Stimulated activated CD4-positive, alpha-beta T cell treated with anti-CD3 and anti-CD28 coated beads, Interleukin-4, amount 100 ng/mL, for 4 hours (primary cell): ENCODE measurements at regions not wholly inside any gene's neighbourhood (a gene's known extent, or its start where the extent isn't known, plus 50 kb on each side); places are given as distances from the start of the nearest gene placed in this dataset.
"Not testable (repeated sequence)": the region's sequence is repeated elsewhere in the genome, so short reads cannot be mapped to it uniquely, and the experiment has no call there.

ENCODE experiments used
- DNase-seq, 2 experiments: peaks; one replicate each; pipeline ENCODE4 v3.0.0-alpha.2; 2020

GRCh38 chr2:180591947-180592346 lies 388.5 kb upstream of the UBE2E3 start:
- no peak for DNase-seq

DNA sequence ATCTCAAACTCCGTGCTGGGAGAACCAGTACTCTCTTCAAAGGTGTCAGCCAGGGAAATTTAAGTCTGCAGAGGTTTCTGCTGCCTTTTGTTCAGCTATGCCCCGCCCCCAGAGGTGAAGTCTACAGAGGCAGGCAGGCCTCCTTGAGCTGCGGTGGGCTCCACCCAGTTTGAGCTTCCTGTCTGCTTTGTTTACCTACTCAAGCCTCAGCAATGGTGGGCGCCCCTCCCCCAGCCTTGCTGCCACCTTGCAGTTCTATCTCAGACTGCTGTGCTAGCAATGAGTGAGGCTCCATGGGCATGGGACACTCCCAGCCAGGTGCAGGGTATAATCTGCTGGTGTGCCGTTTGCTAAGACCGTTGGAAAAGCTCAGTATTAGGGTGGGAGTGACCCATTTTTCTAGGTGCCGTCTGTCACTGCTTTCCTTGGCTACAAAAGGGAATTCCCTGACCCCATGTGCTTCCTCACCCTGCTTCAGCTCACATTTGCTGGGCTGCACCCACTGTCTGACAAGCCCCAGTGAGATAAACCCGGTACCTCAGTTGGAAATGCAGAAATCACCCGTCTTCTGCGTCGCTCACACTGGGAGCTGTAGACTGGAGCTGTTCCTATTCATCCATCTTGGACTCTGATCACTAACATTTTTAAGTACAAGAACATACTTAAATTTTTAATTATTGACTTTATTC lies 389.2 kb upstream of the UBE2E3 start:
- not testable (repeated sequence) for DNase-seq

GRCh38 chr2:180583441-180584140 lies 396.8 kb upstream of the UBE2E3 start:
- DNase-seq: no peak

- DNase-seq: no peak
Measured at GRCh38 chr2:180579388-180579787, 401.0 kb upstream of the UBE2E3 start.

GRCh38 chr2:180578441-180578840 lies 402.0 kb upstream of the UBE2E3 start:
- DNase-seq: no peak

DNA sequence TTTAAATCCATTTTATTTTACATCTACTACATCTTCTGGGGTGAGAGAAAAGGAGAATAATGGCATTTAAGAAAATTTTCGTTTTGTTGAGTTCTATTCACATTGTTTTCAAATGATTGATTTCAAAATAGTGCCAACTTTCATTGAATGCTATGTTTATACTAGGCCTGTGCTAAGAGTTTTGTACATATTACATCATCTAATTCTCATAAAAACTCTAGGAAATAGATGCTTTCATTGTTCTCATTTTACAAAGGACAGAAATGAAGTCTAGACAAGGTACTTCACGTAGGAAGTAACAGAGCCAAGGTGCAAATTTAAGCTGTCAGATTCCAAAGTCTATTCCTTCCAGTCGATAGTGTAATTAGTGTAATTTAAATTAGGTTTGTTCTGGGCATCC lies 402.8 kb upstream of the UBE2E3 start:
- no peak for DNase-seq

- DNase-seq: no peak
Measured at GRCh38 chr2:180573951-180574350, 406.5 kb upstream of the UBE2E3 start.

GRCh38 chr2:180572346-180572745 lies 408.1 kb upstream of the UBE2E3 start:
- DNase-seq: no peak

DNA sequence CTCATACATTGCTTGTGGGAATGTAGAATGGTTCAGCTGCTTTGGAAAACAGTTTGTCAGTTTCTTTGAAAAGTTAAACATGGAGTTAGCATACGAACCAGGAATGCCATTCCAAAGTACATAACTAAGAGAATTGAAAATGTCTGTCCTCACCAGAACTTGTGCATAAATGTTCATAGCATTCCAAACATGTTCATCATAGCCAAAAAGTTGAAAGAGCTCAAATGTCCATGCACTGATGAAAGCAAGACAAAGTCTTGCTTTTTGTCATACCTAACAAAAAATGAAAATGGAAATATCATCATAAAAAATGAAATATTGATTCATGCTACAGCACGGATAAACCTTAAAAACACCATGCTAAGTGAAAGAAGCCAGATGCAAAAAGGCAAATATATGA lies 408.8 kb upstream of the UBE2E3 start:
- DNase-seq: no peak

- DNase-seq: no peak
Measured at GRCh38 chr2:180570864-180571263, 409.5 kb upstream of the UBE2E3 start.

GRCh38 chr2:180564051-180564450 lies 416.4 kb upstream of the UBE2E3 start:
- no peak for DNase-seq

DNA sequence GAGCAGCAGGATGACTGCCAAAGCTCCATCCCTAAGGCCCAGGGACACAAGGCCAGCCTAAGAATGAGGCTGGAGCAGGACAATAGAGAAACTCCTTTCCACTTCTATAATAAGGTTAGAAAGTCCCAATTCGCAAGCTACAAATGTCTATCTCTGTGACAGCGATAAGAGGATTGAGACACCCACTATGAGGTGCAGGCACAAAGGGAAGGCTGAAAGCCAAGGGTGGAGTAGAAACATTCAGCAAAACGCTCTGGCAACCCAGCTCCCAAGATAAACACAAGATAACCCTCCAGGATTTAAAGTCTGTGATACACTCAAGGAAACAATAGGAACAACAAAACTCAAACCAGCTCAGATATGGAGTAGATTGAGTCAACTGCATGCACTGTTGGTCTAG lies 418.0 kb upstream of the UBE2E3 start:
- no peak for DNase-seq

GRCh38 chr2:180559771-180560170 lies 420.6 kb upstream of the UBE2E3 start:
- no peak for DNase-seq

- DNase-seq: no peak
Measured at GRCh38 chr2:180559038-180559437, 421.4 kb upstream of the UBE2E3 start.

DNA sequence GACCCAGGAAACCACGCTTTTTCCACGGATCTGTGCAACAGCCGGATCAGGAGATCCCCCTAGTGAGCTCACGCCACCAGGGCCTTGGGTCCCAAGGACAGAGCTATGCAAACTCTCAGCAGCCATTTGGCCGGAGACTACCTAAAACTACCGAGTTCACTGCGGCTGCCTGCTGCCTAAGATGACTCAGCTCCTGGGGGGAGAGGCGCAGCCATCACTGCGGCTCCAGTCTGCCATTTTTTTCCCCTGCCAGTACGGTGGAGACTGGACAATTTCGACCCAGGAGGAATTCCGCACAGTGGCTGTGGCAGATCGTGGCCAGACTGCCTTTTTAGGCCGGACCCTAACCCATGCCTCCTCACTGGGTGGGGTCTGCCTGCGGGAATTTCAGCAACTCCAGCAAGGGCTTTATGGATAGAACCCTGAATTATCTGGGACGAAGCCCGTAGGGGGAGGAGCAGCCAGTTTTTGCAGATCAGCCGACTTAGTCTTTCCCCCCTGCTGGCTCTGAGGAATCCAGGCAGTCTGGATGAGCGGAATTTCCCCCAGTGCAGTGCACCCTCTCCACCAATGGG lies 424.9 kb upstream of the UBE2E3 start:
- DNase-seq: no peak

GRCh38 chr2:180554330-180554729 lies 426.1 kb upstream of the UBE2E3 start:
- no peak for DNase-seq

- no peak for DNase-seq
Measured at GRCh38 chr2:180553094-180553715, 427.2 kb upstream of the UBE2E3 start.

DNA sequence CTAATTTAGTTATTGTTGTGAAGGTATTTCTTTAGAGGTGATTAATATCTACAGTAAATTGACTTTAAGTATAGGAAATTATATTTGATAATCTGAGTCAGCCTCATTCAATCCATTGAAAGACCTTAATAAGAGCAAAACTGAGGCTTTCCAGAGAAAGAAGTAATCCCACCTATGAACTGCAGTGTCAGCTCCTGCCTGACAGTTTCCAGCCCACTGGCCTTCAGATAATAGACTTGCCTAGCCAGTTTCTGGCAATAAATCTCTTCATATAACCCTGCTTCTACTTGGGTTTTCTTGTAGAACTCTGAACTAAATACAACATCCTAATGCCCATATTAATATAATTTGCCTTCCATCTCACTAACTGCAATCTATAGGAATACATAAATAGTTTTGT lies 437.9 kb upstream of the UBE2E3 start:
- DNase-seq: no peak

- DNase-seq: no peak
Measured at GRCh38 chr2:180540761-180541160, 439.6 kb upstream of the UBE2E3 start.

DNA sequence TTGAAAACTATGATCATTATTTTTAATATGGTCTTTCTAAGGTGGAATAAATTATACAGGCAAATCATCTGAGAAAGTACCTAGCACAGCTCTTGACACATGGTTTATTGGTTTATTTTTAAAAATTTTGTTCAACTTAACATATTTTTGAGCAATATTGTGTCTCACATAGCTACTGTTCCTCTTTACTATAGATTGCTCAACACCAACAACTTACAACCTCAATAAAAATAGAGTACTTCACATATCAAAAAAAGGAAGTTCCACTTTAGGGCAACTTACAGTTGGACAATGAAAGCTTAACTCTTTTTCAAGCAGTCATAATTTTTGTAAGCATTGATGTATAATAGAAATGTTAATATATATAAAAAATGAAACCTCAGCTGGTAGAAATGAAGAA lies 440.9 kb upstream of the UBE2E3 start:
- DNase-seq: no peak

GRCh38 chr2:180535289-180535688 lies 445.1 kb upstream of the UBE2E3 start:
- no peak for DNase-seq

DNA sequence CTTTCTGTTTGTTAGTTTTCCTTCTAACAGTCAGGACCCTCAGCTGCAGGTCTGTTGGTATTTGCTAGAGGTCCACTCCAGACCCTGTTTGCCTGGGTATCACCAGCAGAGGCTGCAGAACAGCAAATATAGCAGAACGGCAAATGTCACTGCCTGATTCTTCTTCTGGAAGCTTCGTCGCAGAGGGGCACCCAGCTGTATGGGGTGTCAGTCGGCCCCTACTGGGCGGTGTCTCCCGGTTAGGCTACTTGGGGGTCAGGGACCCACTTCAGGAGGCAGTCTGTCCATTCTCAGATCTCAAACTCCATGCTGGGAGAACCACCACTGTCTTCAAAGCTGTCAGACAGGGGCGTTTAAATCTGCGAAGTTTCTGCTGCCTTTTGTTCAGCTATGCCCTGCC lies 448.6 kb upstream of the UBE2E3 start:
- not testable (repeated sequence) for DNase-seq

GRCh38 chr2:180524499-180524898 lies 455.9 kb upstream of the UBE2E3 start:
- DNase-seq: no peak
